ENCODE measurements at regions not wholly inside any gene's neighbourhood (a gene's known extent, or its start where the extent isn't known, plus 50 kb on each side); places are given as distances from the start of the nearest gene placed in this dataset.

DNA sequence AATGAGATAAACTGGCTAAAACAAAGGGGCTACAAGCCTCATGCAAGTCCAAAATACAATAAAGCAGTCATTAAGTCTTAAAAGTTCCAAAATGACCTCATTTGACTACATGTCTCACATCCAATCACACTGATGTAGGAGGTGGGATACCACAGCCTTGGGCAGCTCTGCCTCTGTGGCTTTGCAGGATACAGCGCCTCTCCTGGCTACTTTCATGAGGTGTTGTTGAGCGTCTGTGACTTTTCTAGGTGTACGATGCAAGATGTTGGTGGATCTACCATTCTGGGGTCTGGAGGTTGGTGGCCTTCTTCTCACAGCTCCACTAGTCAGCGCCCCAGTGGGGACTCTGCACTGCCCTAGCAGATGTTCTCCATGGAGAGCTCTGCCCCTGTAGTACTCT is 944.9 kb downstream of the TECRL start:
- Mint-ChIP-seq H3K4me1 (no peaks in the 10 kb centered on the region), H3K36me3 (no peaks in the 10 kb centered on the region), H3K27me3 (no peaks in the 10 kb centered on the region), H3K27ac (no peak overlapping the region), H3K9me3 (peaks cover 5 to 15% (median 5%) of the 10 kb centered on the region in 3 donors), H3K4me3 (no peak overlapping the region)

DNA sequence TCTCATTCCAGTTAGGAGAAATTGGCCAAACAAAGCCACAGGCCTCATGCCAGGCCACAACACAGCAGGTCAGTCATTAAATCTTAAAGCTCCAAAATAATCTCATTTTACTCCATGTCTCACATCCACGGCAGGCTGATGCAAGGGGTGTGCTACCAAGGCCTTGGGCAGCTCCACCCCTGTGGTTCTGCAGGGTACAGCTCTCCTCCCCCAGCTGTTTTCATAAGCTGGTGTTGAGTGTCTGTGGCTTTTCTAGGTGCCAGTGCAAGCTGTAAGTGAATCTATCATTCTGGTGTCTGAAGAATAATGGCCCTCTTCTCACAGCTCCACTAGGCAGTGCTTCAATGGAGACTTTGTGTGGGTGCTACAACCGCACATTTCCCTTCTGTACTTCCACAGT is 949.2 kb downstream of the TECRL start:
- Mint-ChIP-seq H3K4me1 (no peaks in the 10 kb centered on the region), H3K9me3 (peaks cover 2 to 15% (median 3%) of the 10 kb centered on the region in 3 donors), H3K27me3 (no peaks in the 10 kb centered on the region), H3K27ac (no peak overlapping the region), H3K36me3 (no peaks in the 10 kb centered on the region), H3K4me3 (no peak overlapping the region)

DNA sequence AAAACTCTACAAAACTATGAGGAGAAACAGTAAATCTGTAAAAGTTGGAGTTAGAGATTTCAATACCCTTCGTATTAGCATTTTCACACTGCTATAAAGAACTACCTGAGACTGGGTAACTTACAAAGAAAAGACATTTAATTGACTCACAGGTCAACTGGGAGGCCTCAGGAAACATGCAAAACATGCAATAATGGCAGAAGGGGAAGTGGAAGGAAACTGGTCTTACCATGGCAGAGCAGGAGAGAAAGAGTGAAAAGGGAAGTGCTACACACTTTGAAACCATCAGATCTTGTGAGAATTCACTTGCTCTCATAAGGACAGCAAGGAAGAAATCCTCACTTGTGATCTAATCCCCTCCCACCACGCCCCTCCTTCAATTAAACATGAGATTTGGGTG is 949.9 kb downstream of the TECRL start:
- H3K4me3 Mint-ChIP-seq = no peak overlapping the region
- no peaks in the 10 kb centered on the region for H3K27me3 Mint-ChIP-seq
- no peaks in the 10 kb centered on the region for H3K4me1 Mint-ChIP-seq
- no peak overlapping the region for H3K27ac Mint-ChIP-seq
- H3K36me3 Mint-ChIP-seq = no peaks in the 10 kb centered on the region
- peaks cover 2 to 13% (median 3%) of the 10 kb centered on the region in 3 donors for H3K9me3 Mint-ChIP-seq

GRCh38 chr4:63458010-63458409 is 951.2 kb downstream of the TECRL start:
- Mint-ChIP-seq H3K9me3 (peaks cover 2 to 9% (median 3%) of the 10 kb centered on the region in 3 donors), H3K36me3 (no peaks in the 10 kb centered on the region), H3K27me3 (no peaks in the 10 kb centered on the region), H3K27ac (no peak overlapping the region), H3K4me1 (no peaks in the 10 kb centered on the region), H3K4me3 (no peak overlapping the region)

DNA sequence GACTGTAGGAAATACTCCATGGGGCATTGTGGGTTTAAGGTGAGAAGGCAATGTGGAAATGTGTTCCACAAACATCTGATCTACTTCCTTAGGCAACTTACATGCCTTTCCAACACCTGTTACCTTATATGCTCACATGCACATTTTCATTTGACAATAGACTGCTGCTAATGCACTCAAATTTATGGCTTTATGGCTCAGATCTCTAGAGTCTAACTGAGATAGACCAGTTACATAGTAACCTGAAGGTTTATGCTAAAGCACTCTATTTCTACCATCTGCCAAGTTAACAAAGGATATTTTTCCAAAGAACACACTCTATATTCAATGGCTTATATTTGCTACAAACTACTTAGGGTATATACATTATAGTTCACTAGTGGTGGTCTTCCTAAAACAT is 969.0 kb downstream of the TECRL start:
- peaks cover 1 to 16% (median 3%) of the 10 kb centered on the region in 3 donors for H3K9me3 Mint-ChIP-seq
- H3K4me1 Mint-ChIP-seq = no peaks in the 10 kb centered on the region
- H3K36me3 Mint-ChIP-seq = no peaks in the 10 kb centered on the region
- no peak overlapping the region for H3K27ac Mint-ChIP-seq
- no peak overlapping the region for H3K4me3 Mint-ChIP-seq
- no peaks in the 10 kb centered on the region for H3K27me3 Mint-ChIP-seq

DNA sequence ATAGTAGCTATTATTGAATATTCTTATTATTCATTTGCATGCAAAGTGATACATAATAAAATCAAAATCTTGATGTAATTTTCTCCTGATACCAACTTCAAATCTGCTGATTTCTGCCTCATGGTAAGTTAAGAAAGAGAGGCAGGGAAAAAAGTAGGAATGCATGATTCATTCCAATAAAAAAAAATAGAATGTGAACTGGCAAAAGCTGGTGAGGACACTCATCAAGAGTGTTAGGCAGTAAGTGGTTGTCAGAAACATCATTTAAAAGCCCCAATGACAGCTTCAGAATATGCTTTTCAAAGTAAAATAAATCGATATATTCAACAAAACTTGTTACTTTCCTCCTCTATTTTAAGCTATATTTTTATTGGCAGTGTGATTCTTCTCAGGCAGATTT is 979.1 kb downstream of the TECRL start:
- no peaks in the 10 kb centered on the region for H3K4me1 Mint-ChIP-seq
- no peak overlapping the region for H3K27ac Mint-ChIP-seq
- no peaks in the 10 kb centered on the region for H3K36me3 Mint-ChIP-seq
- peaks cover 0 to 6% (median 0%) of the 10 kb centered on the region in 3 donors for H3K9me3 Mint-ChIP-seq
- no peak overlapping the region for H3K4me3 Mint-ChIP-seq
- H3K27me3 Mint-ChIP-seq = no peaks in the 10 kb centered on the region

DNA sequence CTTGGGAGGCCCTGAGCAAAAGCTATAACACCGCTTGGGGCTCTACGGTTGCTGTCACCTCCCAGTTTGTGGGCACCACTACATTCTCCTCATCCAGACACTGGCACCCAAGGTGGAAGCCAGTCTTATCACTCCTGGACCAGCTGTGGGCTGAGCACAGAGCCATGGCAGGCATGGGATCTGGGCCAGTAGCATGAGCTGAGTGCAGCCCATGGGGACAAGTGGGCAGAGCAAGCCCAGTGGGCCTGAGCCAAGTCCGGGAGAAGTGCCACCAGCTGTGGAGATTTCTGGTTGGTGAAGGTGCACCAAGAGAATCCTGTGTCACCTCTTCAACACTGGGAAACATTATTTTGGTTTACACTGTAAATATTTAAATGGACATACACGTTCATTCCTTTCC is 1013.0 kb downstream of the TECRL start:
- Mint-ChIP-seq H3K27ac (no peak overlapping the region), H3K9me3 (peaks cover 0 to 4% (median 3%) of the 10 kb centered on the region in 3 donors), H3K4me3 (no peak overlapping the region), H3K4me1 (no peaks in the 10 kb centered on the region), H3K36me3 (no peaks in the 10 kb centered on the region), H3K27me3 (no peaks in the 10 kb centered on the region)

DNA sequence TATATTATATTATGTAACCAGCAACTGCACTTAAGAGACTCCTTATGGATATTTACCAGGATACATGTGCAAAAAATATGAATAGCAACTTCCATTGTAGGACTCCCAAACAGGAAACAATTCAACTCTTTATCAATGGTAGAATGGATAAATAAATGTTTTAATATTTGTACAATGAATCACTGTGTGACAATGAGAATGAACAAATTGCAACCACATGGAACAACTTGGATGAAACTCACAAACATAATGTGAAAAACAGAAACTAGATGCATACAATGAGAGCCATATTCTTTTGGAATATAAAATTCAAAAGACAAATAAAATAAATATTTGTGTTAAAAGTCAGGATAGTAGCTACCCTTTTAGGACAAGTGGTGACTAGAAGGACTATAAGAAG is 1015.7 kb downstream of the TECRL start:
- Mint-ChIP-seq H3K9me3 (peaks cover 0 to 3% (median 2%) of the 10 kb centered on the region in 3 donors), H3K36me3 (no peaks in the 10 kb centered on the region), H3K27me3 (no peaks in the 10 kb centered on the region), H3K4me1 (no peaks in the 10 kb centered on the region), H3K4me3 (no peak overlapping the region), H3K27ac (no peak overlapping the region)

DNA sequence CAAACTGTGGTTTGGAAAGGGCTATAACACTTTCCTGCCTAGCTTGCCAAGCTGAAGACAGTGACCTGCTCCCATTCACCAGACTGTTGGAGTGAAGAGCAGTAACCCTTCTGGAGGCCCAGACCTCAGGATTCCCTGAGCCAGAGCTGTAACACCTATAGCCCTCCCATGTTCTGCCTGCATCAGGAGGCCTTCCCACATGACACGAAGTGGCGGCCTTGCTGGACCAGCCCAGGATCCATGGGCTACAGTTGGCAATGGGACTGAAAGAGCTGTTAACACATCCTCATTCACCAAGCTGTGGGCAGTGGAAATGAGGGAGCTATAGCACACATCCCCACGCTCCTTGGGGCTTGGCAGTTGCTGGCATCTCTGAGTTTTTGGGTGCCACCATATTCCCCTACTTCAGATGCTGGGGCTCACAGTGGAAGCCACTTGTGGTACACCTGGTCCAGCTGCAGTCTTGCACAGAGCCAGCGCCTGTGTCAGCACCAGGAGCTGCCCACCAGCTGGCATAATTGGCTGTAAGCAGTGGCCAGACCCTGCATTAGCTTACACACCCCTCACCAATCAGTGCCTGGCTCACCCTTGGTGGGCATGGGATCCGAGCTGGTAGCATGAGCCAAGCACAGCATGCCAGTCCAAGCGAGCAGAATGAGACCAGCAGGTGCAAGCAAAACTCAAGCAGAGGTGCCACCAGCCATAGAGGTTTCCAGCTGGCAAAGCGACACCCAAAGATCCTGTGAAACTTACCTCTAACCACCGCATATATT is 1029.3 kb downstream of the TECRL start:
- no peaks in the 10 kb centered on the region for H3K27me3 Mint-ChIP-seq
- no peaks in the 10 kb centered on the region for H3K36me3 Mint-ChIP-seq
- no peak overlapping the region for H3K27ac Mint-ChIP-seq
- no peak overlapping the region for H3K4me3 Mint-ChIP-seq
- H3K4me1 Mint-ChIP-seq = no peaks in the 10 kb centered on the region
- peaks cover 1 to 11% (median 8%) of the 10 kb centered on the region in 3 donors for H3K9me3 Mint-ChIP-seq

DNA sequence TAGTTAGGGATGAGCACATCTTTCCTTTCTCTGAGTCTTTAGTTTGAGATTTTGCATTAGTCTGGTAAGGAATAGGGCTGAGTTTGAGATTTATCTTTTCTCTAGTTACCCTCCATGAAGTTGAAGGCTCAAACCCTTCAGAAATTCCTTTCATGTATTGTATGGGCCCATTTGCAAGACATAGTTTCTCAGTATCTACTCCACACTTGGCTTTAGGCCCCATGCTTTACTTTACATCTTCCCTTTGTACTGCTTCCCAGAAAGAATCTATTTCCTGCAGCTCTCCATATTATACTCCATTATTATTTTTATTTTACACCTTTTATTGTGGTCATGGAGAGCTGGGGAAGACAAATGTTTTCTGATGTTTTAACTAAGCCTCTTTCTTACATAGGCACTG is 1038.2 kb downstream of the TECRL start:
- Mint-ChIP-seq H3K27ac (no peak overlapping the region), H3K27me3 (no peaks in the 10 kb centered on the region), H3K4me3 (no peak overlapping the region), H3K4me1 (no peaks in the 10 kb centered on the region), H3K9me3 (peaks cover 0 to 4% (median 3%) of the 10 kb centered on the region in 3 donors), H3K36me3 (no peaks in the 10 kb centered on the region)

DNA sequence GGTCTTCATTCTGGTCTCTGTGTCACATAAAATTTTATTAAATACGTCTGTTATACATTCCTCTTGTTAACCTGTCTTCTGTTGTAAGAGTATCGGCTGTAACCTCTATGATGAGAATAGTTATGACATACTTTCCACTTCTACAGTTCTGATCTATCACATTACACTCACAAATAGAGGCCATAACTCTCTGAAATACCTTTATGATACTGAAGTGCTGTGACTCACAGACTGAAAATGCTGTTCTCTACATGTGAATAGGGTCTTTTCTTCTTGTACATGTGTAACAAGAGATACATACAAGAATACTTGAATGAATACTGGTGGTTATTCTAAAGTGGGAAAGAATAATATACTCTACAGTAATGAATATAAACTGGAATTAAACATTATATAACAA is 1047.6 kb downstream of the TECRL start:
- H3K4me3 Mint-ChIP-seq = no peak overlapping the region
- peaks cover 0 to 5% (median 0%) of the 10 kb centered on the region in 3 donors for H3K9me3 Mint-ChIP-seq
- no peaks in the 10 kb centered on the region for H3K36me3 Mint-ChIP-seq
- H3K4me1 Mint-ChIP-seq = no peaks in the 10 kb centered on the region
- no peaks in the 10 kb centered on the region for H3K27me3 Mint-ChIP-seq
- no peak overlapping the region for H3K27ac Mint-ChIP-seq

DNA sequence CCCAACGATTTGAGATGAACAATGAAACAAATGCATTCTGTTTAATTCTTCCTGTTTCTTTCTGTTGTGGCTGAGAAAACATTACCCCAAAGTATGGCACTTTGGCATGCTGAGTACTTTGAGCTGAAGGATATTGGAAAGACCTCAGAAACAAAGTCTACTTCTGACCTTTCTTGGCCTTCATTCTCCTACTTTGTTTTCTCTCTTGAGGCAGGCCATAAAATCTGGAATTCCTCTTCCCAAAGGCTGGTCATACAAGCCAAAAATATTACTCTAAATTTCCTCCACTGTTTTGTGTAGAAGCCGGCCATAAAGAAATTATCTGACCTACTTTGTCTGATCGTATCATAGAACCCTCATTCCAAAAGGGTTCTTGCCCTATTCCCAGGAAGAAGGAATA is 1048.2 kb downstream of the TECRL start:
- no peaks in the 10 kb centered on the region for H3K4me1 Mint-ChIP-seq
- H3K27me3 Mint-ChIP-seq = no peaks in the 10 kb centered on the region
- H3K4me3 Mint-ChIP-seq = no peak overlapping the region
- H3K27ac Mint-ChIP-seq = no peak overlapping the region
- H3K36me3 Mint-ChIP-seq = no peaks in the 10 kb centered on the region
- peaks cover 0 to 5% (median 0%) of the 10 kb centered on the region in 3 donors for H3K9me3 Mint-ChIP-seq

- Mint-ChIP-seq H3K9me3 (peaks cover 9 to 25% (median 9%) of the 10 kb centered on the region in 3 donors), H3K4me1 (no peaks in the 10 kb centered on the region), H3K27me3 (no peaks in the 10 kb centered on the region), H3K4me3 (no peak overlapping the region), H3K36me3 (no peaks in the 10 kb centered on the region), H3K27ac (no peak overlapping the region)
Observed at GRCh38 chr4:63349674-63350025, 1059.6 kb downstream of the TECRL start.

DNA sequence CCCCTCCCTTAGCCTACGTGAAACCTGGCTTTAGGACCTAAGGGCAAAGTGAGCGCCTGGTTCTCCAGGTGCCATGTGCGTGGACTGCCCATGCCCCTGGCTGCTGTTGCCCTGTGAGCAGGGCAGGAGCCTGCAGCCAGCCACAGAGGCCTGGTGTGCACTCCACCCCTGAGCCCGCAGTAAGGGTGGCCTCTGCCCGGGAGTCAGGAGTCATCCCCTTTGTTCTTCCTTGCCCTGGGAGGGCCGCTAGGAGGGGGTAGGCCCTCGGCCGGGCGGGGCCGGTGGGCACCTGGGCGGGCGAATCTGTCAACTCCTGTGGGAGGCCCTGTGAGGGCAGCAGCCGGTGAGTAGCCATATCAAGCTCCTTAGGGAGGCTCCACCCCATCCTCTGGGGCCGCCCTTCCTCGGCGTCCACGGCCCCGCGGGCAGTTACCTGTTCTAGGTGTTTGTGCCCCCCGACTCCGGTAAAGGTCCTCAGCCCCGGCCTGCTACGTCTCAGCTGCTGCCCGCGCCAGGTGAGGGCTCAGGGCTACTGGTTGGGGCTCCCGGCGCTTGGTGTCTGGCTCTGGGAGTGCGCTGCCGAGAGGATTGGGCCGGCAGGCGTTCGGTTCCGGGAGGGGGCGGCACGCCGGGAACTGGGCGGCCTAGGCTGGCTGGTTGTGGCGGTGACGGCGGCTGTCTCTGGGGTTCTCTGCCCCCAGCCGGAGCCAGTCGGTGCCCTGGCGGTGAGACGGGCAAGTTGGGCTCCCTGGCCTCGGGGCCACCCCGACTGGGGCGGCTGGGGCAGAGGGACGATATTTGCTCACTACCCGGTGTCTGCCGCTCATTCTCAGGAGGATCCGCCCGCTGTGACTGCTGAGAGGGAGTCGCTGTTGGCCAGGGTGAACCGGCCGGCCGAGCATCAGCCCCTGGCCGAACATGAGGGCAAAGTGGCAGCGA is 1060.2 kb downstream of the TECRL start:
- Mint-ChIP-seq H3K9me3 (peaks cover 9 to 23% (median 9%) of the 10 kb centered on the region in 3 donors), H3K4me3 (no peak overlapping the region), H3K4me1 (no peaks in the 10 kb centered on the region), H3K27me3 (no peaks in the 10 kb centered on the region), H3K27ac (no peak overlapping the region), H3K36me3 (no peaks in the 10 kb centered on the region)

- Mint-ChIP-seq H3K4me3 (no peak overlapping the region), H3K9me3 (peaks cover 2 to 12% (median 5%) of the 10 kb centered on the region in 3 donors), H3K27ac (no peak overlapping the region), H3K4me1 (no peaks in the 10 kb centered on the region), H3K27me3 (no peaks in the 10 kb centered on the region), H3K36me3 (no peaks in the 10 kb centered on the region)
Observed at GRCh38 chr4:63325140-63325539, 1084.1 kb downstream of the TECRL start.
